ENCODE measurements at regions not wholly inside any gene's neighbourhood (a gene's known extent, or its start where the extent isn't known, plus 50 kb on each side); places are given as distances from the start of the nearest gene placed in this dataset.

- DNase-seq = no peak
Observed at GRCh38 chr15:56868170-56868569, 50.3 kb upstream of the TCF12 start.

DNA sequence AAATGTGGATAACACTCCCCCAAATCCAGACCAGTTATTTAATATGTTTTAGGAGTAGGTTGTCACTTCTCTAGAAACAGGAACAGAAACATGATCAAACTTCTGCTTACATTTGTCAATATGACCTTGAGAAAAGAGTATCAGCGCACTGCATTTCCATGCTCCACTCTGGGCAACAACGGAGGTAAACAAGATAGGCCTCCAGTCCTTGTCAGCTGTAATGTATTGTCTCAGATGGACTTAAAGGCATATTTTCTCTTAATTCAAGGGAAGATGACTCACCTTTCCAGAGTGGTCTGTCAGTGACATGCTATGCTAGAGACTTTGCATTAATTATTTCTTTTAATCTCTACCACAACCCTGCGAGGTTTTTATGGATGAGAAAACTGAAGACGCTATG lies 51.6 kb upstream of the TCF12 start:
- DNase-seq = no peak

DNA sequence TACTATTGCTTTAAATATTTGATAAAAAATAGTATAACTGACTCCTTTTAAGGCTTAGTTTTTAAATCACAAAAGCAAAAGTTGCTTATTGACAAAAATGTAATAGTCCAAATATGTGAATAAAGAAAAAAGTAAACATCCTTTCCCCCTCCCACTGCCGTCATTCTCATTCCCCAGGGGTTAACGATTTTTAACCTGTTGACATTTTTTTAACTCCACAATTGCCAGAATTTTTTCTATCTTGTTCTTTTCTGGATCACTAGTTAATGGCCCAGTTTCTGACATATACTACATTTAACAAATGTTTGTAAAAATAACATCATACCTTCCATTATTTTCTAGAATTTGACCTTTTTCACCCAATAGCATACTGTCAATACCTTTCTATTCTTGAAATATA lies 60.6 kb upstream of the TCF12 start:
- no peak for DNase-seq

DNA sequence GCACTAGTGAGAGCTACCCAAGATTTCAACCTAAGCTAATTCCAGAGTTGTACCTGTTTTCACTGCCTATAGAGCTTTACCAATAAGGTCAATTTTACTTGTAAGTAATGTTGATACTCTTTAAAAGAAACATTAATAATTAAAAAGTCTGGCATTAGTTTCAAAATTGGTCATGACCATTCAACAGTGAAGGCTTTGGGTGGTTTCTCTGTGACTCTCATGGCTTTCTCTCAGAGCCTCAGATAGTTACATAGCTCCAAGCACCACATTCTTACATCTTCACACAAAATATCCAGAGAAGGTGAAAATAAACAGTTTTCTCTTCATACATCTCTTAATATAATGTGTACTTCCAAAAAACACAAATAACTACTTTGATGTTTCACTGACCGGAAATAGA lies 61.5 kb upstream of the TCF12 start:
- no peak for DNase-seq

DNA sequence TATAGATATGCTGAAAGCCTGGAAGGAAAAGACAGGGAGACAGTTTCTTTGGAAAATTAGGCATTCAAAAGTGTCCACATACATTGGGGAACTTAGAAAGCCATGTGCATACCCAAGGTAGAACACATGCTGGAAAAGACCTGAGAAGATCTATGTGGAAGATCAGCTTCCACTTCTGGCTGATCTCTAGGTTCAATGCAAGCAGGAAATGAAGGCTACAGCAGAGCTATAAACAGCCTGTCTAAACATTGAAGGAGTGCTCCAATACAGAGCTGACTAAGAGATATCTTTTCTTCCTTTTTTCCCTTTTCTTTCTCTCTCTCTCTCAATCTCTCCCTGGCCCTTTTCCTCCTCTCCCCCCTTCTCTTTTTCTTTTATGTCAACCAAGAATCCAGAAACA lies 73.6 kb upstream of the TCF12 start:
- no peak for DNase-seq

- DNase-seq = no peak
Observed at GRCh38 chr15:56844471-56844870, 74.0 kb upstream of the TCF12 start.

GRCh38 chr15:56839641-56840040 lies 78.8 kb upstream of the TCF12 start:
- no peak for DNase-seq

DNA sequence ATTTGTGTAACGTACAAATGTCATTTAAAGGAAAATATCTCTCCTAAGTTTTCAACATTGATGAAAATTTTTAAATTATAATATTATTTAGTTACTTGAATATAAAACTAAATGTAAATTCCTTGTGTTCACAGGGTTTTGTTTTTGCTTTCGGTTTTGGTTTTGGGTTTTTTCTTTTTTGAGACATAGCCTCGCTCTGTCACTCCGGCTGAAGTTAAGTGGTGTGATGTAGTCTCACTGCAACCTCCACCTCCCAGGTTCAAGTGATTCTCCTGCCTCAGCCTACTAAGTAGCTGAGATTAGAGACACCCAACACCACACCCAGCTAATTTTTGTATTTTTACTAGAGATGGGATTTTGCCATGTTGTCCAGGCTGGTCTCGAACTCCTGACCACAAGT lies 79.3 kb upstream of the TCF12 start:
- DNase-seq = no peak

GRCh38 chr15:56838085-56838484 lies 80.4 kb upstream of the TCF12 start:
- DNase-seq = no peak

- DNase-seq = no peak
Observed at GRCh38 chr15:56837273-56837672, 81.2 kb upstream of the TCF12 start.

DNA sequence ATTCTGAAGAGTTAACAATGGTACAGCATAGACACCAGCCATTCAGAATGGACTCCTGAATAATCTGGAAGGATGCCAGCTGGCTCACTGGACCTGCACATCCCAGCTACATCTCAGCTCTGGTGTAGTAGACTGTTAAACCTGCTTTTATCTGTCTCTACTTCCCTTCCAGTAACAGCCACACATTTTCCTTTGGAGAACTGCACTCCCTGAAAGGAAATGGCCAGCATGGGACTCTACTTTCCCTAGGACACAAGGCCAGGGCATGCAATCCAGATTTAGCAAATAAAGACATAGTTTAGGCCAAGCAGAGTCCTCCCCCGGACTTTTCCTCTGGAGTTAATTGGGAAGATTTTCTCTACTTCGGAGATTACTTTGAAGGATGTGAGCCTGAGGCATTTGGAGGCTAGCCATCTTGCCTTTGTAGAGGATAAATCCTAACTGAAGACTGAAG lies 82.7 kb upstream of the TCF12 start:
- DNase-seq = no peak

DNA sequence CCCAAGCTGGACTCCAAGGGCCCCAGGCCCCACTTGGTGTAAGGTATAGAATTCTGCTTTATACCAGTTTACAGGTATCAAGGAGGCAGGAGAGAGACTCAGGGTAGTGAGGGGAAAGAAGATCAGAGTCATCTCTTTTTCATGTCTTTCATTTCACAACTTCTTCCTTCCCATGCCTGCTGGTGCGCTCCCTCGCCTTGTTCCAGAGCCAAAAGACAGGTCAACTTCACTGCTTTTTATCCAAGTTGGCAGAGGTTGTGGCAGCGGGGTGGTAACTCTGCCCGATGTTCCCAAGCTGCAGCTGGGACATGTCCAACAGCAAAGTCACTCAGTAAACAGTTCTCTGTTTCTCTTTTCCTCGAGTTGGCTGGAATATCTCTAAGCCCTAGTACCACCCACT lies 86.3 kb upstream of the TCF12 start:
- DNase-seq = no peak

GRCh38 chr15:56831467-56832005 lies 86.9 kb upstream of the TCF12 start:
- no peak for DNase-seq

GRCh38 chr15:56824175-56824574 lies 90.9 kb upstream of the ZNF280D start:
- DNase-seq = no peak

DNA sequence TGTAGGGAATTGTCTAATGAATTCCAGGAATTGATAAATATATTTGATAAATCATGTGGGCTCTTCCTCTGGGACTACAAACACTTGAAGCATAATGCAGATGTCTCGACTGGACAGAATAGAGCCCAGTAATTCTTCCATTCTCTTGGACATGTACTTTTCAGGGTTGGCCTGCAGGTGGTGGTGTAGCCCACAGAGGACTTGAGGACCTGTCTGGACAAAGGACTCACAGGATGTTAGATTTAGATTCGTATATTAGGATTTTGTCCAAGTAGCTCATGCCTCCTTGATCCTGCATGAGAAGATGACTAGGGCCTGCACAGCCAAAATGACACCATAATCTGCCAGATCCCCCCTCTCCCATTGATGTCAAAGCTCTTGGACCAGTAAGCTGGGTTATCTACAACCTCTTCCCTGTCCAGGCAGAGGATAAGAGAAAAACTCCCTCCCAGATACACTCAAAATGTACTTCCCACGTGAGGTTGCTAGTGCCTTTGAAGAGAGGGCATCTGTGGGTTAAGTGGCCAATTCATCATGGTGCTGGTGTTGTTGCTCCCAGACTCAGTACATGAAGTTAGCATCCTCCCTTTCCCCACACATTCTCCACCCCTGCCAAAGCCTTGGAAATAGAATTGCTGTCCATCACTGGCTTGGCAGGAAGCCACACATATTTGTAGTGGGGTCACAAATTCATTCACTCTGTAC lies 88.6 kb upstream of the ZNF280D start:
- DNase-seq = peak; percentile 34 to 75

DNA sequence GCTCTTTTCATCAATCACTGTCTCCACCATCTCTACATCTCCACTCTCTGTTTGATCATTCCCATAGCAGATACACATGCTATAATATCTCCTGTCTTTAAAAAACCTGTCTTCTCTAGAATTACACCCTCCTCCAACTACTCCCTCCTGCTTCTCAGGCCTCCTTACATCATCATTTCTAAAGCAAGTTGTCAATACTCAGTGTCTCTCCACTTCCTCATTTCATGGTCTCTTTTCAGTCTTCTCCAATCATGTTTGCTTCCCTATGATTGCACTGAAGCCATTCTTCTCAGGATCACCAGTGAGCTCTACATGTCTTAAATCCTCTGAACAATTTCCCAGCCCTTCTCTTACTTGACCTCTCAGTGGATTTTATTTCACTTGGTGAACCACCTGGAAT lies 87.0 kb upstream of the ZNF280D start:
- DNase-seq = no peak

GRCh38 chr15:56817321-56818080 lies 84.2 kb upstream of the ZNF280D start:
- no peak for DNase-seq

DNA sequence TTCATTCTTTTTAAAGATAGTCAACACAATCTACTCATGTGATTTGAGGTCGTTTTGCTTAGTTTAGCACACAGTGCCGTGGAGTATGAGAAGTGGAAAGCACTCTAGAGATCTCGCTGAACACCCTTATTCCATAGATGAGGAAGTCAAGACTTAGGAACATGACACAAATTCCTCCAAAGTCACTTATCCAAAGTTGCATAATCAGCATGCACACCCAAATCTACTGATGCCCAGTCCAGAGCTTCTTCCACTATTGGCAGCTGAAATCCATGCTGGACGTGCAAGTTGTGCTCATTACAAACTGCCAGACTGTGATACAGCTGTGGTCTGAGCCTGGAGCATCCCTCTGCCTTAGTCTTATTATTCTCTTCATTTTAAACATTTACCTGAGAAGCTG lies 83.5 kb upstream of the ZNF280D start:
- no peak for DNase-seq

- no peak for DNase-seq
Observed at GRCh38 chr15:56815247-56815646, 81.9 kb upstream of the ZNF280D start.

DNA sequence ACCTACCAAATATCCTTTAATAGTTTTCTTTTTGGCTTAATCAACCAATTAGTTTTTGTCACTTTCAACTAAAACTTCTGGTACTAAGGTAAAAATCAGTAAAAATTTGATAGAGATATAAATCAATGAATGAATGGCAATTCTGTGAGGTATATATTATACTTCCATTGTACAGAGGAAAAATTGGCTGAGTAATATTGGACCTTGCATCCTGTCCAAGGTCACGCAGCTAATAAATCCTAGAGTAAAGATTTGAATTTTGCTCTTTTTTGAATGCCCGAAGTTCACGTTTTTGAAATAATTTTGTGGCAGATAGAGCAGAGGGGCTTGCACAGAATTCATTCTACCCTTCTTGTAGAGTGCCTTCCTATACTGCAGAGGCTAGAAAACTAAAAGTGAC lies 81.1 kb upstream of the ZNF280D start:
- no peak for DNase-seq

DNA sequence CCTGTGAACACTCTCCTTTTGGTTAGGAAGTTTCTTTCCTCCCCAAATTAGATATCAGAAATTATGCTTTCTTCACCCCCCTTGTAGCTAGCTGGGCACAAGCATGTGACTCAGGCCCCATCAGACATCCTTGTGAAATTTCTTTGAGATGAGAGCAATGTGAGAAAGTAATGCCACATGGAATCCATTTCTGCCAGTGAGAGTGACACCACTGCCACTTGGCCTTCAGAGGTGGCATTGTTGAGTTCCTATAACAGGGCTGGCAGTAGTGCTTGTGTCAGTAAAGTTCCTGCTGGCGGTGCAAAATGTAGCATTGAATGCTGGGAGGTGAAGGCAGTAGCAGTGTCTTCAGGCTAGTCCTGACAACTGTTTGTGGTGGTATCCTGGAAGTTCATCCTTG lies 80.7 kb upstream of the ZNF280D start:
- DNase-seq = no peak

DNA sequence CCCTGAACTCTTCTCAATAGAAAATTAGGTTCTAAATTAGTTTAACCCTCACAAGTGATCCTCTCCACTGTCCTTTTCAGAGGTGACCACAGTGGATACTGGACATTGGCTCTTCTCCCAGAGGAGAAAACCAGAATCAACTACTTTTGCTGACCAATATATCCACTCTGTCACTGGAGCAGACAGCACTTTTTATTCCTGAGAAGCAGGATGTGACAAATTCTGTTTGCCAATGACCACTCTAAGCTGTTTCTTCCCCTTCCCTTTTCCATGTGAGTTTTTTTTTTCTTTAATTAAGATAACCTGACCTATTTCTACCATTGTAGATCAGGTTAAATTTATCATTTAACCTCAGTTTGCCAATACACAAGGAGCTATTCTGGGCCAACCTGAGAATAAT lies 79.7 kb upstream of the ZNF280D start:
- no peak for DNase-seq

GRCh38 chr15:56812221-56812620 lies 78.9 kb upstream of the ZNF280D start:
- DNase-seq = no peak

DNA sequence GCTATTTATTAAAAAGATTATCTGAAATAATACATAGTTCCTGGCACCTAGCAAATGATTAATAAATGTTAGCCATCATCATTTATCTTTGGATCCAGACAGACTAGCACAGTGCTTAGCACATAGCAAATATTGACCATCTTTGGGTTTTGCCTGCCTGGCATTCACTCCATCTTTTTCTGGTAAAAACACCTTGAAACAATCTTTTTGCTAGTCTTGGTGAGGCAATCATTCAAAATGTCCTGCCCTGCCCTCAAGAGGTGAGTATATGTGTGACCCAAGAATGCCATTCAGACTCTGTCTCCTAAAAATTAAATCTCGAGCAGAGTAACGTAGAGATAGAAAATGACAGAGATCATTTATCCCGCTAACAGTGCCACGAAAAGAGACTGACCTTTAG lies 78.3 kb upstream of the ZNF280D start:
- DNase-seq = no peak
